ENCODE measurements at regions not wholly inside any gene's neighbourhood (a gene's known extent, or its start where the extent isn't known, plus 50 kb on each side); places are given as distances from the start of the nearest gene placed in this dataset.

GRCh38 chr21:35692311-35692710, 368.0 kb downstream of the SETD4 start:
- no peaks in the 10 kb centered on the region for H3K36me3 ChIP-seq (ENCODE audit: insufficient read depth, low read length)
- Mint-ChIP-seq H3K4me3 (no peak overlapping the region), H3K4me1 (no peaks in the 10 kb centered on the region), H3K27ac (no peak overlapping the region), H3K27me3 (peaks cover 5 to 57% of the 10 kb centered on the region in 2 donors), H3K9me3 (peaks cover 0 to 2% (median 0%) of the 10 kb centered on the region in 5 donors), H3K36me3 (no peaks in the 10 kb centered on the region)
- H3K9me3 ChIP-seq (ENCODE audit: low read length) = no peaks in the 10 kb centered on the region
- H3K27me3 ChIP-seq (ENCODE audit: insufficient read depth, low read length, poor library complexity, severe bottlenecking) = peaks cover 5% of the 10 kb centered on the region
- H3K4me3 ChIP-seq (ENCODE audit: low read length) = no peak overlapping the region
- H3K27ac ChIP-seq (ENCODE audit: low read depth, low read length) = no peak overlapping the region
- peaks cover 3% of the 10 kb centered on the region for H3K4me1 ChIP-seq (ENCODE audit: insufficient read depth, low read length)
- no peak for DNase-seq
- CTCF ChIA-PET = no interaction called here
- POLR2A ChIA-PET = no interaction called here

- Mint-ChIP-seq H3K27ac (peak overlapping the region in 1 of 8 donors; percentile 26), H3K4me3 (no peak overlapping the region), H3K9me3 (peaks cover 0 to 2% (median 0%) of the 10 kb centered on the region in 5 donors), H3K27me3 (peaks cover 5 to 53% of the 10 kb centered on the region in 2 donors), H3K4me1 (no peaks in the 10 kb centered on the region), H3K36me3 (no peaks in the 10 kb centered on the region)
- DNase-seq = no peak
- H3K27ac ChIP-seq (ENCODE audit: low read depth, low read length) = no peak overlapping the region
- POLR2A ChIA-PET = no interaction called here
- no peaks in the 10 kb centered on the region for H3K4me1 ChIP-seq (ENCODE audit: insufficient read depth, low read length)
- no peaks in the 10 kb centered on the region for H3K9me3 ChIP-seq (ENCODE audit: low read length)
- CTCF ChIA-PET = no interaction called here
- no peaks in the 10 kb centered on the region for H3K36me3 ChIP-seq (ENCODE audit: insufficient read depth, low read length)
- H3K27me3 ChIP-seq (ENCODE audit: insufficient read depth, low read length, poor library complexity, severe bottlenecking) = peaks cover 3% of the 10 kb centered on the region
- H3K4me3 ChIP-seq (ENCODE audit: low read length) = no peak overlapping the region
Observed at GRCh38 chr21:35690436-35690835, 369.9 kb downstream of the SETD4 start.

GRCh38 chr21:35686156-35686555, 374.2 kb downstream of the SETD4 start:
- no peak overlapping the region for H3K4me3 ChIP-seq (ENCODE audit: low read length)
- H3K36me3 Mint-ChIP-seq = no peaks in the 10 kb centered on the region
- no peaks in the 10 kb centered on the region for H3K4me1 ChIP-seq (ENCODE audit: insufficient read depth, low read length)
- H3K27ac ChIP-seq (ENCODE audit: low read depth, low read length) = no peak overlapping the region
- H3K36me3 ChIP-seq (ENCODE audit: insufficient read depth, low read length) = no peaks in the 10 kb centered on the region
- no peaks in the 10 kb centered on the region for H3K27me3 ChIP-seq (ENCODE audit: insufficient read depth, low read length, poor library complexity, severe bottlenecking)
- ChIA-PET CTCF (no interaction called here), POLR2A (no interaction called here)
- H3K27me3 Mint-ChIP-seq = peaks cover 7 to 43% of the 10 kb centered on the region in 2 donors
- no peaks in the 10 kb centered on the region for H3K9me3 Mint-ChIP-seq
- no peak for DNase-seq
- no peaks in the 10 kb centered on the region for H3K4me1 Mint-ChIP-seq
- no peak overlapping the region for H3K4me3 Mint-ChIP-seq
- H3K27ac Mint-ChIP-seq = no peak overlapping the region
- H3K9me3 ChIP-seq (ENCODE audit: low read length) = no peaks in the 10 kb centered on the region

DNA sequence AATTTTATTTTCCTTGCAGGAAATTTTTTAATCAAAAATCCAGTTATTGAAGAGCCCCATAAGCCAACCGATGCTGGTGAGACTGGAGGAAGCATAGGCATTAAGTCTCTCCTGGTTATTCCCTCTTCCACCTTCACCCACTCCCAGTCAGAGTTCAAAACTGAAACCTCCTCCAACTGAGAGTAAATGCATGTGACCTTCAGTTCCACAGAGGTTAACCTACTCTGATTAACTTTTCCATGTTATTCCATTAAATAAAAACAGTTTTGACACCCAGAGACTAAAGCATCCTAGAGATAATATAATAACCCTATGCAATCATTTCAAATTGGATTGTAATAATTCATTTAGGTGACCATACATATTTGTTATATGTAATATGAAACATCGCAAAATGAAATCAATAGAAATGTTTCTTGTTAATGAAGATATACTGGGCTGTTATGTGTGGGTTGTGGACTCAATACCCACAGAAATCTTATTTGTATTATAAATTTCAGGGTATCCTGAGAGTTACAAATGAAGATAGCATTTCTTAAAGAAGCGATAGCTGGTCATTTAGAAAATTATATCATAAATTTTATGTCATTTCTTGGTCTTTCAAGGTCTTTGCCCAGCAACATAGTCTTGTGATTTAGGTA, 376.5 kb downstream of the SETD4 start:
- CTCF ChIA-PET = no interaction called here
- H3K36me3 ChIP-seq (ENCODE audit: insufficient read depth, low read length) = no peaks in the 10 kb centered on the region
- no peak overlapping the region for H3K4me3 ChIP-seq (ENCODE audit: low read length)
- no peaks in the 10 kb centered on the region for H3K4me1 ChIP-seq (ENCODE audit: insufficient read depth, low read length)
- H3K27ac ChIP-seq (ENCODE audit: low read depth, low read length) = no peak overlapping the region
- Mint-ChIP-seq H3K9me3 (no peaks in the 10 kb centered on the region), H3K4me3 (no peak overlapping the region), H3K4me1 (no peaks in the 10 kb centered on the region), H3K36me3 (no peaks in the 10 kb centered on the region), H3K27ac (no peak overlapping the region), H3K27me3 (peaks cover 10 to 36% of the 10 kb centered on the region in 2 donors)
- POLR2A ChIA-PET = no interaction called here
- no peaks in the 10 kb centered on the region for H3K9me3 ChIP-seq (ENCODE audit: low read length)
- H3K27me3 ChIP-seq (ENCODE audit: insufficient read depth, low read length, poor library complexity, severe bottlenecking) = no peaks in the 10 kb centered on the region
- no peak for DNase-seq

DNA sequence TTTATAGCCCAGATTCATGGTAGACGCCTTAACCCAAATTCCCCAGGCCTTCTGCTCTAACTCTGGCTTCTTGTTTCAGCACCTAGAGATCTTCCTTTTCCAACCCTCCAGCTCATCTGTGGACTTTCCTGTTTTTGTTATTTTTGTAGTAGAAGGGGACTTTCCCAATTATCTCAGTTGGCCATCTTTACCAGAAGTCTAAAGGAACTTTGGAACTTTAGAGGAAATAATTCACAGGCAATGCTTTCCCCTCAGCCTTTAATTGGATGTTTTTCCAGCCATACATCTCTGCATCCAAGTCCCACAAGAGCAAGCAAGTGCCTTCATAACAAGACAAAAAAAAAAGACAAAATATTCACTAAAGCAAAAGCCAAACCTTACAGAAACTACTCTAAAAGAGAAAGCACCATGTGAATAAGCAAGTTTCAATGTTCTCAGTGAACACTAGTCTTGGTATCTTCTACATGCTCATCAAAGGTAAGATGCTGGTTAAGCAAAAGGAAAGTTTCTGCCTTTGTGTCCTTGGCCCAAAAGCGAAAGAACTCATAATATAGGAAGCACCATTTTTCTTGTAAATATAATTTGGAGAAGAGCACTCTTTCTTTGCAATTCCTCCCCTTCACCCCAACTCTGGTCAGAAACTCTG, 377.3 kb downstream of the SETD4 start:
- Histone ChIP-seq H3K4me3 (ENCODE audit: low read length) (no peak overlapping the region), H3K27ac (ENCODE audit: low read depth, low read length) (no peak overlapping the region), H3K4me1 (ENCODE audit: insufficient read depth, low read length) (no peaks in the 10 kb centered on the region), H3K36me3 (ENCODE audit: insufficient read depth, low read length) (no peaks in the 10 kb centered on the region), H3K27me3 (ENCODE audit: insufficient read depth, low read length, poor library complexity, severe bottlenecking) (no peaks in the 10 kb centered on the region), H3K9me3 (ENCODE audit: low read length) (no peaks in the 10 kb centered on the region)
- no peak for DNase-seq
- Mint-ChIP-seq H3K27ac (no peak overlapping the region), H3K9me3 (no peaks in the 10 kb centered on the region), H3K4me3 (no peak overlapping the region), H3K36me3 (no peaks in the 10 kb centered on the region), H3K4me1 (no peaks in the 10 kb centered on the region), H3K27me3 (peaks cover 10 to 34% of the 10 kb centered on the region in 2 donors)
- ChIA-PET POLR2A (no interaction called here), CTCF (no interaction called here)

- H3K27ac Mint-ChIP-seq = no peak overlapping the region
- H3K27me3 ChIP-seq (ENCODE audit: insufficient read depth, low read length, poor library complexity, severe bottlenecking) = no peaks in the 10 kb centered on the region
- no peaks in the 10 kb centered on the region for H3K36me3 Mint-ChIP-seq
- H3K4me1 Mint-ChIP-seq = no peaks in the 10 kb centered on the region
- no peak overlapping the region for H3K4me3 Mint-ChIP-seq
- H3K36me3 ChIP-seq (ENCODE audit: insufficient read depth, low read length) = no peaks in the 10 kb centered on the region
- H3K9me3 Mint-ChIP-seq = no peaks in the 10 kb centered on the region
- H3K27ac ChIP-seq (ENCODE audit: low read depth, low read length) = no peak overlapping the region
- H3K9me3 ChIP-seq (ENCODE audit: low read length) = no peaks in the 10 kb centered on the region
- POLR2A ChIA-PET = no interaction called here
- CTCF ChIA-PET = no interaction called here
- H3K4me1 ChIP-seq (ENCODE audit: insufficient read depth, low read length) = no peaks in the 10 kb centered on the region
- no peak for DNase-seq
- H3K27me3 Mint-ChIP-seq = peaks cover 7 to 31% of the 10 kb centered on the region in 2 donors
- H3K4me3 ChIP-seq (ENCODE audit: low read length) = no peak overlapping the region
Observed at GRCh38 chr21:35681946-35682345, 378.4 kb downstream of the SETD4 start.

- Mint-ChIP-seq H3K4me1 (no peaks in the 10 kb centered on the region), H3K9me3 (no peaks in the 10 kb centered on the region), H3K4me3 (no peak overlapping the region), H3K36me3 (no peaks in the 10 kb centered on the region), H3K27me3 (peaks cover 8 to 37% of the 10 kb centered on the region in 2 donors), H3K27ac (peak overlapping the region in 1 of 8 donors; percentile 9)
- Histone ChIP-seq H3K27ac (ENCODE audit: low read depth, low read length) (no peak overlapping the region), H3K4me3 (ENCODE audit: low read length) (no peak overlapping the region), H3K36me3 (ENCODE audit: insufficient read depth, low read length) (no peaks in the 10 kb centered on the region), H3K9me3 (ENCODE audit: low read length) (no peaks in the 10 kb centered on the region), H3K27me3 (ENCODE audit: insufficient read depth, low read length, poor library complexity, severe bottlenecking) (no peaks in the 10 kb centered on the region), H3K4me1 (ENCODE audit: insufficient read depth, low read length) (no peaks in the 10 kb centered on the region)
- POLR2A ChIA-PET = no interaction called here
- no peak for DNase-seq
- CTCF ChIA-PET = no interaction called here
Observed at GRCh38 chr21:35679076-35679475, 381.2 kb downstream of the SETD4 start.

DNA sequence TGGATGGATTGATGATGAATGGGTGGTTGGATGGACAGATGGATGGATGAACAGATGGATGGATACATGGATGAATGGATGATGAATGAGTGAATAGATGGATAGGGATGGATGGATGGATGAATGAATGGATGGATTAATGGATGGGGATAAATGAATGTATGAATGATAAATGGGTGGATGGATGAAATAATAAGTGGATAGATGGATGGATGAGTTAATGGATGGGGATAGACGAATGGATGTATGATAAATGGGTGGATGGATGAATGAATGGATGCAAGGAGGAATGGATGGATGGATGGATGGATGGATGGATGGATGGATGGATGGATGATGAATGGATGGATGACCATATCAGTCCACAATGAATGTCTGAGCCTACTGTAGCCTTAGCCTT, 381.9 kb downstream of the SETD4 start:
- H3K4me3 Mint-ChIP-seq = no peak overlapping the region
- Histone ChIP-seq H3K27me3 (ENCODE audit: insufficient read depth, low read length, poor library complexity, severe bottlenecking) (no peaks in the 10 kb centered on the region), H3K4me3 (ENCODE audit: low read length) (no peak overlapping the region), H3K9me3 (ENCODE audit: low read length) (no peaks in the 10 kb centered on the region), H3K36me3 (ENCODE audit: insufficient read depth, low read length) (no peaks in the 10 kb centered on the region), H3K4me1 (ENCODE audit: insufficient read depth, low read length) (no peaks in the 10 kb centered on the region), H3K27ac (ENCODE audit: low read depth, low read length) (no peak overlapping the region)
- peaks cover 8 to 41% of the 10 kb centered on the region in 2 donors for H3K27me3 Mint-ChIP-seq
- ChIA-PET CTCF (no interaction called here), POLR2A (no interaction called here)
- H3K27ac Mint-ChIP-seq = no peak overlapping the region
- no peak for DNase-seq
- H3K4me1 Mint-ChIP-seq = no peaks in the 10 kb centered on the region
- H3K9me3 Mint-ChIP-seq = no peaks in the 10 kb centered on the region
- no peaks in the 10 kb centered on the region for H3K36me3 Mint-ChIP-seq

All from CD8-positive, alpha-beta memory T cell (primary cell).